GM23338 (cell line): ENCODE measurements at regions not wholly inside any gene's neighbourhood (a gene's known extent, or its start where the extent isn't known, plus 50 kb on each side); places are given as distances from the start of the nearest gene placed in this dataset.

Source experiments
- ATAC-seq: fragments of 200-7000 bp; cut with Tn5 transposase; 3 replicates; pipeline ENCODE4 v1.9.1; 2020
- DNase-seq: peaks from one replicate; pipeline ENCODE4 v3.0.0-alpha.2; 2015; ENCODE audit warnings: low spot score
- H2AFZ ChIP-seq: fragments of 200-600 bp; sonication (generic); 2 replicates; pipeline ENCODE4 v1.8.0; 2016; ENCODE audit warnings: antibody characterized with exemption, mild to moderate bottlenecking, moderate library complexity
- H3F3A ChIP-seq: fragments of 200-600 bp; sonication (generic); replicated peaks from 2 replicates; pipeline ENCODE4 v1.8.0; 2017; ENCODE audit warnings: antibody characterized with exemption, mixed run types, low read depth
- H3K27ac ChIP-seq: fragments of 200-600 bp; sonication (generic); 2 replicates; pipeline ENCODE4 v1.6.1; 2016; ENCODE audit warnings: low read depth
- H3K27me3 ChIP-seq: fragments of 200-600 bp; sonication (generic); 2 replicates; pipeline ENCODE4 v1.8.0; 2016; ENCODE audit warnings: mild to moderate bottlenecking, mixed run types, moderate library complexity; ENCODE audit not compliant: insufficient read depth
- H3K36me3 ChIP-seq: fragments of 200-600 bp; sonication (generic); 2 replicates; pipeline ENCODE4 v1.8.0; 2016; ENCODE audit warnings: mild to moderate bottlenecking; ENCODE audit not compliant: insufficient read depth
- H3K4me1 ChIP-seq: fragments of 200-600 bp; sonication (generic); 2 replicates; pipeline ENCODE4 v1.8.0; 2016; ENCODE audit warnings: mild to moderate bottlenecking, moderate library complexity; ENCODE audit not compliant: insufficient read depth
- H3K4me2 ChIP-seq: fragments of 200-600 bp; sonication (generic); 2 replicates; pipeline ENCODE4 v1.7.1; 2017; ENCODE audit warnings: mixed run types
- H3K4me3 ChIP-seq: fragments of 200-600 bp; sonication (generic); 2 replicates; pipeline ENCODE4 v1.6.1; 2016; ENCODE audit warnings: mixed run types
- H3K79me2 ChIP-seq: fragments of 200-600 bp; sonication (generic); replicated peaks from 2 replicates; pipeline ENCODE4 v1.8.0; 2017; ENCODE audit warnings: mild to moderate bottlenecking; ENCODE audit not compliant: insufficient read depth
- H3K9me2 ChIP-seq: fragments of 200-600 bp; sonication (generic); 2 replicates; pipeline ENCODE4 v1.8.0; 2017; ENCODE audit not compliant: insufficient read depth
- H4K20me1 ChIP-seq: fragments of 200-600 bp; sonication (generic); replicated peaks from 2 replicates; pipeline ENCODE4 v1.8.0; 2017; ENCODE audit warnings: mild to moderate bottlenecking; ENCODE audit not compliant: insufficient read depth
- H3K27ac Mint-ChIP-seq: 2 replicates; pipeline ENCODE4 v1.8.0; 2020; ENCODE audit warnings: inconsistent platforms, mild to moderate bottlenecking, moderate library complexity, mixed read lengths
- H3K27me3 Mint-ChIP-seq: 3 replicates; pipeline ENCODE4 v1.8.0; 2022; ENCODE audit warnings: low read depth, mild to moderate bottlenecking, moderate library complexity, mixed read lengths, inconsistent platforms; ENCODE audit not compliant: insufficient read depth, poor library complexity
- H3K36me3 Mint-ChIP-seq: 3 replicates; pipeline ENCODE4 v1.8.0; 2021; ENCODE audit warnings: low read depth, mild to moderate bottlenecking, inconsistent platforms, moderate library complexity, mixed read lengths
- H3K4me1 Mint-ChIP-seq: 3 replicates; pipeline ENCODE4 v1.8.0; 2020; ENCODE audit warnings: mild to moderate bottlenecking, inconsistent platforms, mixed read lengths
- H3K4me3 Mint-ChIP-seq: 3 replicates; pipeline ENCODE4 v1.8.0; 2021; ENCODE audit warnings: moderate library complexity, mild to moderate bottlenecking, inconsistent platforms, mixed read lengths
- H3K9me3 Mint-ChIP-seq: 3 replicates; pipeline ENCODE4 v1.8.0; 2020; ENCODE audit warnings: moderate library complexity, mild to moderate bottlenecking, inconsistent platforms, mixed read lengths
- CTCF ChIP-seq, 2 experiments: fragments of 200-600 bp in 1 of 2; sonication (generic) in 1 of 2; conservative IDR thresholded peaks; 2 replicates each; pipeline versions ENCODE4 v1.5.1 to v1.6.1; 2016 to 2017; ENCODE audit warnings: antibody characterized with exemption in 2 of 2, low read depth in 2 of 2, mild to moderate bottlenecking in 2 of 2, moderate library complexity in 1 of 2
- EZH2 ChIP-seq: fragments of 200-600 bp; sonication (generic); IDR thresholded peaks from one replicate; pipeline ENCODE4 v1.8.0; 2017; ENCODE audit warnings: antibody characterized with exemption, mild to moderate bottlenecking, low read depth; ENCODE audit not compliant: unreplicated experiment
- JUNB ChIP-seq: IDR thresholded peaks from one replicate; pipeline ENCODE4 v1.6.1; 2016; ENCODE audit warnings: antibody characterized with exemption; ENCODE audit not compliant: unreplicated experiment
- NANOG ChIP-seq: IDR thresholded peaks from 2 replicates; pipeline ENCODE4 v1.6.1; 2016; ENCODE audit warnings: antibody characterized with exemption, borderline replicate concordance
- REST ChIP-seq: IDR thresholded peaks from one replicate; pipeline ENCODE4 v1.6.1; 2018; ENCODE audit warnings: antibody characterized with exemption; ENCODE audit not compliant: unreplicated experiment
- STAT1 ChIP-seq: IDR thresholded peaks from one replicate; pipeline ENCODE4 v1.6.1; 2016; ENCODE audit warnings: antibody characterized with exemption; ENCODE audit not compliant: unreplicated experiment
- ZNF114 ChIP-seq: fragments of 250-450 bp; sonication (Bioruptor Pico); IDR thresholded peaks from 2 replicates; pipeline ENCODE4 v1.5.0; 2020; ENCODE audit warnings: mild to moderate bottlenecking, moderate library complexity
- ZNF462 ChIP-seq: fragments of 250-450 bp; sonication (Bioruptor Pico); IDR thresholded peaks from 2 replicates; pipeline ENCODE4 v1.5.0; 2020; ENCODE audit warnings: mild to moderate bottlenecking, moderate library complexity

DNA sequence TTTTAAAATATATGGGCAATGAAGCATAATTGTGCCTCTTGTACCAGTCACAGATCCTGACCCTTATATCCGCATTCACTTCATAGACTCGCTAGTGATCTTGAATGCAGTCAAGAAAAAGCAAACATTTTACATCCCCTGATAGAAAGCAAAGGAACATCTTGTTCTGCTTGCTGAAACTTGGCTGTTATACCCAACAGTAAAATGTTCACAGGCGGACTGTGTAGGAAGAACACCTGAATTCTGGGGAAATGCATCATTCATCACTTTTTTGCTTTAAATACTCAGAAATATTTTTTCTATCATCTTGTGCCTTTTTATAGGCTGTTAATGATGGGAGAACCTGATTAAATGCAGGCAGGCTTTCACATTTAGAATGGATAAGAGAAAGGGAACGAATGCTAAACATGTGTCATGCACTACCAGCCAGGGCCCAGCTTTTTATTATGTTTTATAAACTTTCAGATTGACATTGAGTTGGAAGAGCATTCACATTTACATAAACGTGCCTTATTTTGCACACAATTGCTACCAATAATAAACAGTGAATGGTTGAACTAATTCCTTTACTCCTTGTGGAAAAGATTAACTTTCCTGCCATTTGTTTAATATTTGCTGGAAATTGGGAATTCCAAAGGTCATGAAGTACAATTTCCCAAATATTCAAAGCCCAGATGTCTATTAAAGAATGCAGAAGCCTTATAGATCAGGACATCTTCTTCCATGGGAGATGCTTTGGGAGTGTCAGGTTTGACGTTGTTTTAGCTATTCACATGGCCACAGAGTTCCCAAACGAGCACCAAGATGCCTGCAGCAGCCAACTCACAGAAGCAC is 756.2 kb downstream of the TLE1 start (continued):
- no peak for TF ChIP-seq REST
- TF ChIP-seq ZNF114 (CRISPR knock-in tag), result no peak
- TF ChIP-seq ZNF462 (CRISPR knock-in tag), result no peak

DNA sequence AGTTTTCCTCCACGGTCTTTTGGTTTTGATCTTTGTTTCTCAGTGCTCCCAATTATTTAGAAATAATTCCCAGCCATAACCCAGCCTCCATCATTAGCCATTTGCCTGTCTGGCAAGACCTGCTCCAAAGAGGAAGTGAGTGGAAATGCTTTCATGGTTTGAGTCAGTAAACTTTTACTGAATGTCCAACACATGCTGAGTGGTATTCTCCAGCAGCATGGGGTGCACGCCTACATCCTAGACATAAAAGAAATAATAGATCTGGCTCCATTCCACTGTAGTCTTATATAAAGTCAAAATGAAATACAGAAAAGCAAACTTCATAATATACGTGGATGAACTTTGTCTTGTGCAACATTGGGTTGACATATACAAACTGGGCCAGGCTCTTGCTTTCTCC is 757.2 kb downstream of the TLE1 start:
- no peak overlapping the region for H3K4me2 ChIP-seq
- H3K36me3 ChIP-seq, result no peaks in the 10 kb centered on the region
- no peaks in the 10 kb centered on the region for H4K20me1 ChIP-seq
- no peak overlapping the region for H3K4me3 ChIP-seq
- Mint-ChIP-seq H3K27ac (no peak overlapping the region), H3K4me1 (peaks cover 2% of the 10 kb centered on the region; the same call in 2 of the 3 replicates), H3K36me3 (peaks cover 5% of the 10 kb centered on the region; the same call in 1 of the 3 replicates), H3K4me3 (no peak overlapping the region), H3K27me3 (no peaks in the 10 kb centered on the region), H3K9me3 (peaks cover 3% of the 10 kb centered on the region; the same call in 1 of the 3 replicates)
- no peaks in the 10 kb centered on the region for H3F3A ChIP-seq
- ATAC-seq (no peak), DNase-seq (no peak)
- no peak overlapping the region for H2AFZ ChIP-seq
- H3K27ac ChIP-seq, result no peak overlapping the region
- no peaks in the 10 kb centered on the region for H3K79me2 ChIP-seq
- H3K27me3 ChIP-seq, result no peaks in the 10 kb centered on the region
- no peaks in the 10 kb centered on the region; the same call in 1 of the 2 replicates for H3K4me1 ChIP-seq
- H3K9me2 ChIP-seq, result peaks cover 11% of the 10 kb centered on the region; the same call in 1 of the 2 replicates
- TF ChIP-seq NANOG (no peak), EZH2 (no peak), CTCF (conservative IDR thresholded peaks at IDR 0.05; ENCODE audit: low read depth in 2 of 2) (no peak), REST (no peak), ZNF114 (CRISPR knock-in tag) (no peak), STAT1 (no peak), JUNB (no peak)
